CD14-positive monocyte (primary cell): ENCODE measurements at regions not wholly inside any gene's neighbourhood (a gene's known extent, or its start where the extent isn't known, plus 50 kb on each side); places are given as distances from the start of the nearest gene placed in this dataset.

Source experiments
- DNase-seq, 3 donors: peaks; one replicate each; pipeline ENCODE4 v3.0.0-alpha.2; 2011 to 2022
- H2AFZ ChIP-seq: 2 replicates; pipeline ENCODE4 v1.6.0; 2012; ENCODE audit warnings: mild to moderate bottlenecking, low read depth, low read length, inconsistent platforms; ENCODE audit not compliant: insufficient read depth, poor library complexity, severe bottlenecking
- H3K27ac ChIP-seq, 2 donors: 1 replicate in 1 of 2; 2 replicates in 1 of 2; pipeline ENCODE4 v1.5.1; 2012 to 2013; ENCODE audit warnings: low read length in 2 of 2, control low read depth in 1 of 2, inconsistent platforms in 1 of 2, low read depth in 1 of 2, mild to moderate bottlenecking in 1 of 2
- H3K27me3 ChIP-seq, 2 donors: one replicate each; pipeline versions ENCODE4 v1.6.0 to v1.6.1; 2011 to 2013; ENCODE audit warnings: low read length in 2 of 2; ENCODE audit not compliant: control insufficient read depth in 2 of 2, insufficient read depth in 2 of 2
- H3K36me3 ChIP-seq, 2 donors: replicated peaks in 1 of 2; 1 replicate in 1 of 2; 2 replicates in 1 of 2; pipeline versions ENCODE4 v1.5.1 to v1.6.1; 2012 to 2013; ENCODE audit warnings: low read length in 2 of 2, control low read depth in 1 of 2, inconsistent platforms in 1 of 2, mild to moderate bottlenecking in 1 of 2; ENCODE audit not compliant: insufficient read depth in 2 of 2, control insufficient read depth in 1 of 2
- H3K4me1 ChIP-seq, 2 donors: 1 replicate in 1 of 2; 2 replicates in 1 of 2; pipeline versions ENCODE4 v1.5.1 to v1.6.1; 2012 to 2013; ENCODE audit warnings: low read length in 2 of 2, control low read depth in 1 of 2, inconsistent platforms in 1 of 2, mild to moderate bottlenecking in 1 of 2, moderate library complexity in 1 of 2; ENCODE audit not compliant: insufficient read depth in 2 of 2, control insufficient read depth in 1 of 2
- H3K4me2 ChIP-seq: replicated peaks from 2 replicates; pipeline ENCODE3; 2012; ENCODE audit warnings: low read length, moderate library complexity, mild to moderate bottlenecking; ENCODE audit not compliant: poor library complexity, severe bottlenecking; ENCODE audit errors: extremely low read depth
- H3K4me3 ChIP-seq, 3 experiments: fragments of 200-600 bp in 1 of 3; sonication (generic) in 1 of 3; replicated peaks in 1 of 3; 1 replicate in 2 of 3; 2 replicates in 1 of 3; pipeline ENCODE4 v1.5.1; 2011 to 2013; ENCODE audit warnings: low read length in 3 of 3, mild to moderate bottlenecking in 3 of 3, control low read depth in 2 of 3, low read depth in 2 of 3, inconsistent platforms in 1 of 3, moderate library complexity in 1 of 3
- H3K79me2 ChIP-seq: 2 replicates; pipeline ENCODE4 v1.6.0; 2012; ENCODE audit warnings: mild to moderate bottlenecking, control low read depth, inconsistent platforms, low read length, moderate library complexity; ENCODE audit not compliant: insufficient read depth
- H3K9ac ChIP-seq: 2 replicates; pipeline ENCODE4 v1.6.0; 2017; ENCODE audit warnings: low read length, mild to moderate bottlenecking; ENCODE audit not compliant: insufficient read depth, poor library complexity, severe bottlenecking
- H3K9me3 ChIP-seq, 2 donors: replicated peaks in 1 of 2; 1 replicate in 1 of 2; 2 replicates in 1 of 2; pipeline versions ENCODE4 v1.5.1 to v1.6.1; 2012 to 2013; ENCODE audit warnings: low read length in 2 of 2, control low read depth in 1 of 2; ENCODE audit not compliant: control insufficient read depth in 1 of 2, insufficient read depth in 1 of 2
- H4K20me1 ChIP-seq: 2 replicates; pipeline ENCODE4 v1.6.0; 2012; ENCODE audit warnings: mild to moderate bottlenecking, low read length, control low read depth, moderate library complexity; ENCODE audit not compliant: insufficient read depth
- H3K27ac Mint-ChIP-seq, 7 donors: one replicate each; pipeline ENCODE4 v1.8.0; 2020; ENCODE audit warnings: mild to moderate bottlenecking in 7 of 7, mixed read lengths in 7 of 7, moderate library complexity in 6 of 7, inconsistent platforms in 2 of 7
- H3K27me3 Mint-ChIP-seq, 3 donors: one replicate each; pipeline ENCODE4 v1.8.0; 2021 to 2022; ENCODE audit warnings: low read depth in 3 of 3, mild to moderate bottlenecking in 3 of 3, mixed read lengths in 3 of 3, moderate library complexity in 3 of 3, inconsistent platforms in 1 of 3
- H3K36me3 Mint-ChIP-seq, 2 donors: one replicate each; pipeline ENCODE4 v1.8.0; 2020; ENCODE audit warnings: mixed read lengths in 2 of 2, inconsistent platforms in 1 of 2, mild to moderate bottlenecking in 1 of 2
- H3K4me1 Mint-ChIP-seq: one replicate; pipeline ENCODE4 v1.8.0; 2020; ENCODE audit warnings: mild to moderate bottlenecking, mixed read lengths
- H3K4me3 Mint-ChIP-seq, 2 donors: one replicate each; pipeline ENCODE4 v1.8.0; 2020; ENCODE audit warnings: mild to moderate bottlenecking in 2 of 2, mixed read lengths in 2 of 2, moderate library complexity in 1 of 2
- H3K9me3 Mint-ChIP-seq, 7 donors: one replicate each; pipeline ENCODE4 v1.8.0; 2020 to 2022; ENCODE audit warnings: mixed read lengths in 7 of 7, mild to moderate bottlenecking in 6 of 7, moderate library complexity in 6 of 7, inconsistent platforms in 2 of 7
- WGBS: methylation state at CpG from one replicate; pipeline ENCODE4 v1.1.5; 2013; ENCODE audit warnings: missing lambda C conversion rate; ENCODE audit not compliant: insufficient coverage; 5-methylcytosine and 5-hydroxymethylcytosine counted together
- intact Hi-C, 2 donors: fragments of 100-400 bp; cut with micrococcal nuclease; formaldehyde crosslinking; loops; one replicate each; pipeline versions ENCODE4 v1.15.0 to v1.15.1; 2023
- TF ChIP-seq, protein P1 (sequence below): fragments of 200-600 bp; IDR thresholded peaks from one replicate; pipeline ENCODE4 v1.8.0; 2022; ENCODE audit warnings: antibody characterized with exemption, mild to moderate bottlenecking

- Histone ChIP-seq H3K27me3 (no peaks in the 10 kb centered on the region), H3K9ac (no peak overlapping the region), H4K20me1 (no peaks in the 10 kb centered on the region), H3K9me3 (peaks cover 15 to 25% of the 10 kb centered on the region in 2 donors), H3K4me1 (no peaks in the 10 kb centered on the region), H3K36me3 (no peaks in the 10 kb centered on the region), H2AFZ (no peak overlapping the region), H3K27ac (no peak overlapping the region), H3K79me2 (no peaks in the 10 kb centered on the region), H3K4me3 (no peak overlapping the region), H3K4me2 (no peak overlapping the region)
- peaks cover 0 to 1% of the 10 kb centered on the region in 2 donors for H3K36me3 Mint-ChIP-seq
- H3K27me3 Mint-ChIP-seq: peaks cover 0 to 5% (median 0%) of the 10 kb centered on the region in 3 donors
- intact Hi-C loops: no loop called here
- TF ChIP-seq, protein P1, sequence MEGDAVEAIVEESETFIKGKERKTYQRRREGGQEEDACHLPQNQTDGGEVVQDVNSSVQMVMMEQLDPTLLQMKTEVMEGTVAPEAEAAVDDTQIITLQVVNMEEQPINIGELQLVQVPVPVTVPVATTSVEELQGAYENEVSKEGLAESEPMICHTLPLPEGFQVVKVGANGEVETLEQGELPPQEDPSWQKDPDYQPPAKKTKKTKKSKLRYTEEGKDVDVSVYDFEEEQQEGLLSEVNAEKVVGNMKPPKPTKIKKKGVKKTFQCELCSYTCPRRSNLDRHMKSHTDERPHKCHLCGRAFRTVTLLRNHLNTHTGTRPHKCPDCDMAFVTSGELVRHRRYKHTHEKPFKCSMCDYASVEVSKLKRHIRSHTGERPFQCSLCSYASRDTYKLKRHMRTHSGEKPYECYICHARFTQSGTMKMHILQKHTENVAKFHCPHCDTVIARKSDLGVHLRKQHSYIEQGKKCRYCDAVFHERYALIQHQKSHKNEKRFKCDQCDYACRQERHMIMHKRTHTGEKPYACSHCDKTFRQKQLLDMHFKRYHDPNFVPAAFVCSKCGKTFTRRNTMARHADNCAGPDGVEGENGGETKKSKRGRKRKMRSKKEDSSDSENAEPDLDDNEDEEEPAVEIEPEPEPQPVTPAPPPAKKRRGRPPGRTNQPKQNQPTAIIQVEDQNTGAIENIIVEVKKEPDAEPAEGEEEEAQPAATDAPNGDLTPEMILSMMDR: no peak
- peaks cover 21 to 36% (median 29%) of the 10 kb centered on the region in 7 donors for H3K9me3 Mint-ChIP-seq
- no peaks in the 10 kb centered on the region for H3K4me1 Mint-ChIP-seq
- no CpG with 5 or more reads among the region's 1 CpG for WGBS
- no peak for DNase-seq
- H3K27ac Mint-ChIP-seq: no peak overlapping the region
- no peak overlapping the region for H3K4me3 Mint-ChIP-seq
Measured at GRCh38 chr2:12207491-12207890, 461.1 kb downstream of the LPIN1 start.

- Mint-ChIP-seq H3K36me3 (no peaks in the 10 kb centered on the region), H3K4me1 (no peaks in the 10 kb centered on the region), H3K27me3 (peaks cover 0 to 3% (median 0%) of the 10 kb centered on the region in 3 donors), H3K4me3 (no peak overlapping the region), H3K9me3 (peaks cover 4 to 17% (median 9%) of the 10 kb centered on the region in 7 donors), H3K27ac (no peak overlapping the region)
- H2AFZ ChIP-seq: no peak overlapping the region
- peaks cover 3 to 7% of the 10 kb centered on the region in 2 donors for H3K9me3 ChIP-seq
- H3K27me3 ChIP-seq: no peaks in the 10 kb centered on the region
- H3K27ac ChIP-seq: no peak overlapping the region
- H3K79me2 ChIP-seq: no peaks in the 10 kb centered on the region
- no peaks in the 10 kb centered on the region for H3K36me3 ChIP-seq
- WGBS: 98% methylated on average over 14 of the region's 17 CpGs
- TF ChIP-seq, protein P1: no peak
- DNase-seq: no peak
- no peaks in the 10 kb centered on the region for H3K4me1 ChIP-seq
- no peaks in the 10 kb centered on the region for H4K20me1 ChIP-seq
- no peak overlapping the region for H3K9ac ChIP-seq
- H3K4me2 ChIP-seq: no peak overlapping the region
- intact Hi-C loops: no loop called here
- no peak overlapping the region for H3K4me3 ChIP-seq
Measured at GRCh38 chr2:12210016-12210933, 463.8 kb downstream of the LPIN1 start.
